Body of pancreas (tissue), 4 donors: ENCODE measurements at regions not wholly inside any gene's neighbourhood (a gene's known extent, or its start where the extent isn't known, plus 50 kb on each side); places are given as distances from the start of the nearest gene placed in this dataset.
"Not testable (repeated sequence)": the region's sequence is repeated elsewhere in the genome, so short reads cannot be mapped to it uniquely, and the experiment has no call there.

Experiments
- ATAC-seq: fragments of 150-250 bp; one replicate; pipeline ENCODE4 v1.9.1; 2016
- DNase-seq, 4 donors: peaks; one replicate each; pipeline ENCODE4 v3.0.0-alpha.2; 2019
- H3K27ac ChIP-seq, 4 donors: fragments of 200-600 bp; sonication (generic); 1 replicate in 3 of 4; 2 replicates in 1 of 4; pipeline versions ENCODE4 v1.5.1 to v1.6.1; 2016 to 2019; ENCODE audit warnings: mild to moderate bottlenecking in 1 of 4, mixed read lengths in 1 of 4, moderate library complexity in 1 of 4
- H3K27me3 ChIP-seq, 2 donors: fragments of 200-600 bp; sonication (generic); one replicate each; pipeline ENCODE4 v1.6.0; 2016; ENCODE audit warnings: mild to moderate bottlenecking in 1 of 2
- H3K36me3 ChIP-seq, 2 donors: fragments of 200-600 bp; sonication (generic); replicated peaks in 1 of 2; 2 replicates each; pipeline ENCODE4 v1.5.1; 2016; ENCODE audit warnings: low read depth in 2 of 2; ENCODE audit not compliant: insufficient read depth in 1 of 2
- H3K4me1 ChIP-seq: fragments of 200-600 bp; sonication (generic); one replicate; pipeline ENCODE4 v1.6.0; 2016
- H3K4me3 ChIP-seq, 2 donors: fragments of 200-600 bp; sonication (generic); 1 replicate in 1 of 2; 2 replicates in 1 of 2; pipeline ENCODE4 v1.5.1; 2016 to 2019
- H3K9me3 ChIP-seq, 3 donors: fragments of 200-600 bp; sonication (generic); 1 replicate in 2 of 3; 2 replicates in 1 of 3; pipeline ENCODE4 v1.5.1; 2016
- POLR2A ChIP-seq, 3 donors: fragments of 450-650 bp; IDR thresholded peaks; one replicate each; pipeline ENCODE4 v1.6.1; 2016; ENCODE audit warnings: antibody characterized with exemption in 3 of 3, mild to moderate bottlenecking in 2 of 3
- WGBS, 2 donors: methylation state at CpG; one replicate each; pipeline ENCODE4 v1.1.5; 2017; 5-methylcytosine and 5-hydroxymethylcytosine counted together
- intact Hi-C: fragments of 100-400 bp; cut with DNase I; formaldehyde crosslinking; loops from one replicate; pipeline ENCODE4 v1.15.1; 2023

GRCh38 chr9:41367301-41367700, 178.2 kb upstream of the ZNG1F start:
- not testable (repeated sequence) for H3K9me3 ChIP-seq
- 53 to 58% methylated on average over 2 of the region's 3 CpGs for WGBS, 2 donors

DNA sequence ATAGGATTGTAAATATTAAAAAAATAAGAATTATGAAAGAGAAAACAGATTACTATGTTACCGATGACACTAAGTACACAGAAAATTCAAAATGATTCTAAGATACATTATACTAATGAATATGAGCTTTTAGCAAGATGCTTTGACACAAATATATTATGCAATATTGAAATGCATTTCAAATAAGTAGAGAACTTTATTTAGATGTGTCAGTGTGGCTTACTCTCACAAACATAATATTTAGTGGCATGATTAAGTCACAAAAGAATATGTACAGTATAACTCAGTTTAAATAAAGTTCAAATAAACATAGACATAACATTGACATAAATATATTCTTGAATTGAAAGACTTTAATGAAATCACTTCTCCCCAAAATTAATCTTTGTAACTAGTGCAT, 172.7 kb upstream of the ZNG1F start:
- H3K27me3 ChIP-seq, H3K27ac ChIP-seq, H3K4me1 ChIP-seq, H3K4me3 ChIP-seq, ATAC-seq, H3K9me3 ChIP-seq, DNase-seq, H3K36me3 ChIP-seq, intact Hi-C loops: not testable (repeated sequence)
- 57 to 80% methylated on average over 1 of the region's 1 CpG for WGBS, 2 donors

More at GRCh38 chr9:41367301-41367700, 178.2 kb upstream of the ZNG1F start:
- ATAC-seq, DNase-seq, H3K27ac ChIP-seq, H3K4me1 ChIP-seq, H3K36me3 ChIP-seq, intact Hi-C loops, H3K4me3 ChIP-seq, H3K27me3 ChIP-seq: not testable (repeated sequence)

GRCh38 chr9:41359116-41359515, 170.0 kb upstream of the ZNG1F start:
- ATAC-seq = peak; percentile 50

DNA sequence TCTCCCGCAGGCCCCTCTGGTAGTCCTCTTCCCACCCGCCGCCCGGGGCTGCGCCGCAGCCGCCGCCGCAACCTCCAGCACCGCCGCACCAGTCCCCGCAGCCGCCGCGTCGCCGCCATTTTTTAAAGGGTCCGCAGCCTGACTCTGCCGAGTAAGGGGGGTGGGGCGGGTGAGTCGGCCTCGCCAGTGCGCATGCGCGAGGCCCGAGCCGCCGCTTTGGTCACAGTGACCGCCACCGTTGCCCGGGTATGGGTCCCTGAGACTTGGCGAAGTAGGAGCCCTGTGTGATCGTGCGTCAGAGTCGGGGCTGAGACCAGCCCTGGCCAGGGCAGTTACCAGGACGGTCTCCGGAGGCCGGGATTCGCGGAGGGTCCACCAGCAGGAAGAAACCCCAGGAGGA, 169.6 kb upstream of the ZNG1F start:
- H3K27ac ChIP-seq = peak overlapping the region in 3 of 4 donors; percentile 69 to 78 (median 71)
- H3K4me1 ChIP-seq, intact Hi-C loops, H3K27me3 ChIP-seq, H3K9me3 ChIP-seq, ATAC-seq, H3K36me3 ChIP-seq: not testable (repeated sequence)
- peak; percentile 89 to 91 (median 90) for DNase-seq
- peak; percentile 56 to 79 (median 77) for TF ChIP-seq POLR2A (IDR thresholded peaks at IDR 0.05)
- peak overlapping the region; percentile 8 to 66 for H3K4me3 ChIP-seq
- 0% methylated on average over 19 of the region's 40 CpGs; no CpG with 5 or more reads in 1 of the 2 donors for WGBS, 2 donors

More at GRCh38 chr9:41359116-41359515, 170.0 kb upstream of the ZNG1F start:
- Histone ChIP-seq H3K4me3 (peak overlapping the region; percentile 6 to 66), H3K27ac (peak overlapping the region in 3 of 4 donors; percentile 69 to 78 (median 71))
- H3K27me3 ChIP-seq, intact Hi-C loops, H3K4me1 ChIP-seq, H3K9me3 ChIP-seq, H3K36me3 ChIP-seq: not testable (repeated sequence)
- TF ChIP-seq POLR2A (IDR thresholded peaks at IDR 0.05) = peak in 1 of 3 donors; percentile 18
- peak in 2 of 4 donors; percentile 28 to 37 for DNase-seq
- 0% methylated on average over 13 to 20 of the region's 27 CpGs for WGBS, 2 donors

GRCh38 chr9:41357918-41358404, 168.8 kb upstream of the ZNG1F start:
- ATAC-seq, H3K9me3 ChIP-seq, H3K27me3 ChIP-seq, H3K4me1 ChIP-seq, H3K4me3 ChIP-seq, intact Hi-C loops, DNase-seq, H3K36me3 ChIP-seq: not testable (repeated sequence)
- WGBS, 2 donors = 30 to 71% methylated on average over 10 to 23 of the region's 31 CpGs
- H3K27ac ChIP-seq = peak overlapping the region in 2 of 4 donors; percentile 69 to 78

- H3K4me3 ChIP-seq, H3K27ac ChIP-seq, H3K36me3 ChIP-seq, ATAC-seq, intact Hi-C loops, H3K9me3 ChIP-seq, DNase-seq, H3K27me3 ChIP-seq, H3K4me1 ChIP-seq: not testable (repeated sequence)
- 79 to 91% methylated on average over 15 to 18 of the region's 21 CpGs for WGBS, 2 donors
These were observed 168.2 kb upstream of the ZNG1F start for GRCh38 chr9:41357350-41357748.

DNA sequence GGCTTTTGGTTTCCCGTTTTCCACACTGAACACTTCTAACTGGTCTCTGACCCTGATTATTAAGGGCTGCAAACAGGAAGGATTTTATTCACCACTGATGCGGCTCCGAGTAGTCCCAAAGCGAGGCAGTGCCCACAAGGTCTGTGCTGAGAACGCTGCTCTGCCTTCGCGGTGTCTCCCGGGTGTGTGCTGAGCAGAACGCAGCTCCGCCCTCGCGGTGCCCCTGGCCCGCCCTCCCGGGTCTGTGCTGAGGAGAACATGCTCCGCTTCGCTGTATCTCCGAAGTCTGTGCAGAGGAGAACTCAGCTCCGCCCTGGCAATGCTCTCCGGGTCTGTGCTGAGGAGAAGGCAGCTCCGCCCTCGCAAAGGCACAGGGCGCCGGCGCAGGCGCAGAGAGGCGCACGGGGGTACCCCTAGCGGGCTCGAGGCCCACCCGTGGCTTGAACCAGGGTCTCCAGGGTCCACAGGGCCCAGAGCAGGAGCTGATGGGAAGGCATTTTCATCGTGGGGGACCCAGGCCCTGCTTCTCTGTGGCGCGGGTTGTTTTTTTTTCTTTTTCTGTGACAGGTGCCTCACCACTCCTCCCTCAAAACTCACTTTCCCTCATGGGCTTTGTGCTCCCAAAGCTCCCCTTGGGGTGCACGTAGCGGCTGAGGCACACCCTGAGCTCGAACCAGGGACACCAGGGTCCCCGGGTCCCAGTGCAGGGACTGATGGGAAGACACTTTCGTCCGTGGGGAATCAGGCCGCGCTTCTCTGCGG, 167.7 kb upstream of the ZNG1F start:
- peak; percentile 86 to 90 (median 88) for DNase-seq
- peak; percentile 42 for ATAC-seq
- H3K4me1 ChIP-seq, H3K9me3 ChIP-seq, intact Hi-C loops, H3K4me3 ChIP-seq, H3K36me3 ChIP-seq, H3K27me3 ChIP-seq: not testable (repeated sequence)
- 0 to 7% methylated on average over 3 to 20 of the region's 42 CpGs for WGBS, 2 donors
- peak in 1 of 3 donors; percentile 11 for TF ChIP-seq POLR2A (IDR thresholded peaks at IDR 0.05)
- H3K27ac ChIP-seq = peak overlapping the region in 3 of 4 donors; percentile 17 to 70 (median 38)

DNA sequence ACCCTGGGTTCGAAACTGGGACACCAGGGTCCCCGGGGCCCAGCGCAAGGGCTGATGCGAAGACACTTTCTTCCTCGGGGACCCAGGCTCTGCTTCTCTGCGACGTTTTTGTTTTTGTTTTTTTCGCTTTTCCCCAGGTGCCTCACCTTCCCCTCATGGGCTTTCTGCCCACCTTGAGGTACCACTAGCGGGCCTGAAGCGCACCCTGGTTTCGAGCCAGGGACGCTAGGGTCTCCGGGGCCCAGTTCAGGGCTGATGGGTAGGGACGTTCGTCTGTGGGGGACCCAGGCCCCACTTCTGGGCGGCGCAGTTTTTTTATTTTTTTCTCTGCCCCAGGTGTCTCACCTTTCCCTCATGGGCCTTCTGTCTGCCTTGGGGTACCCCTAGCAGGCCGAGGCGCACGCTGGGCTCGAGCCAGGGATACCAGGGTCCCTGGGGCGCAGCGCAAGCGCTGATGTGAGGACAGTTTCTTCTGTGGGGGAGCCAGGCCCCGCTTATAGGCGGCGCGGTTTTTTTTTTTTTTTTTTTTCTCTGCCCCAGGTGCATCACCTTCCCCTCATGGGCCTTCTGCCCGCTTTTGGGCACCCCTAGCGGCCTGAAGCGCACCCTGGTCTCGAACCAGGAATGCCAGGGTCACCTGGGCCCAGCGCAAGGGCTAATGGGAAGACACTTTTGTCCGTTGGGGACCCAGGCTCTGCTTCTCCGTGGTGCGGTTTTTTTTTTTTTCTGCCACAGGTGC, 166.8 kb upstream of the ZNG1F start:
- intact Hi-C loops, H3K4me1 ChIP-seq, H3K36me3 ChIP-seq, DNase-seq, H3K4me3 ChIP-seq, H3K9me3 ChIP-seq, H3K27me3 ChIP-seq, ATAC-seq: not testable (repeated sequence)
- H3K27ac ChIP-seq = peak overlapping the region in 1 of 4 donors; percentile 70
- WGBS, 2 donors = 33% methylated on average over 3 of the region's 36 CpGs; no CpG with 5 or more reads in 1 of the 2 donors

GRCh38 chr9:41354978-41355377, 165.9 kb upstream of the ZNG1F start:
- DNase-seq, H3K9me3 ChIP-seq, ATAC-seq, H3K4me3 ChIP-seq, H3K4me1 ChIP-seq, H3K36me3 ChIP-seq, intact Hi-C loops, H3K27me3 ChIP-seq: not testable (repeated sequence)
- H3K27ac ChIP-seq = peak overlapping the region in 3 of 4 donors; percentile 16 to 53 (median 41)
- 26% methylated on average over 8 of the region's 19 CpGs; no CpG with 5 or more reads in 1 of the 2 donors for WGBS, 2 donors

DNA sequence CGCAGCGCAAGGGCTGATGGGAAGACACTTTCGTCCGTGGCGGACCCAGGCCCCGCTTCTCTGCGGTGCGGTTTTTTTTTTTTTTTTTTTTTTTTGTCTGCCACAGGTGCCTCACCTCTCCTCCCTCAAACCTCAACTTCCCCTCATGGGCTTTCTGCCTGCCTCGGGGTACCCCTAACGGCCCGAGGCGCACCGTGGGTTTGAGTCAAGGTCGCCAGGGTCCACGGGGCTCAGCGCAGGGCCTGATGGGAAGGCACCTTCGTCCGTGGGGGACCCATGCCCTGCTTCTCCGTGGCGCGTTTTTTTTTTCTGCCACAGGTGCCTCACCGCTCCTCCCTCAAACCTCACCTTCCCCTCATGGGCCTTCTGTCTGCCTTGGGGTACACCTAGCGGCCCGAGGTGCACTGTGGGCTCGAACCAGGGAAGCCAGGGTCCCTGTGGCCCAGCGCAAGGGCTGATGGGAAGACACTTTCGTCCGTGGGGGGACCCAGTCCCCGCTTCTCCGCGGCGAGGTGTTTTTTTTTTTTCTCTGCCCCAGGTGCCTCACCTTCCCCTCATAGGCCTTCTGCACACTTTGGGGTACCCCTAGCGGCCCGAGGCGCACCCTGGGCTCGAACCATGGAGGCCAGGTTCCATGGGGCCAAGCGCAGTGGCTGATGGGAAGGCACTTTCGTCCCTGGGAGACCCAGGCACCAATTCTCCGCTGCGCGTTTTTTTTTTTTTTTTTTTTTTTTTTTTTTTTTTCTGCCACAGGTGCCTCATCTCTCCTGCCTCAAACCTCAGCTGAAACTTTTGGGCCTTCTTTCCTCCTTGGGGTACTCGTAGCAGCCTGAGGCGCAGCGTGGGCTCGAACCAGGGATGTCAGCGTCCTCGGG, 165.2 kb upstream of the ZNG1F start:
- WGBS, 2 donors = 6 to 24% methylated on average over 7 to 17 of the region's 47 CpGs
- intact Hi-C loops, DNase-seq, H3K4me1 ChIP-seq, H3K27me3 ChIP-seq, H3K36me3 ChIP-seq, H3K9me3 ChIP-seq: not testable (repeated sequence)
- peak overlapping the region in 1 of 4 donors; percentile 53 for H3K27ac ChIP-seq
- peak overlapping the region in 1 of 2 donors; percentile 15 for H3K4me3 ChIP-seq
- ATAC-seq = peak; percentile 47
